ENCODE measurements at regions not wholly inside any gene's neighbourhood (a gene's known extent, or its start where the extent isn't known, plus 50 kb on each side); places are given as distances from the start of the nearest gene placed in this dataset.

DNA sequence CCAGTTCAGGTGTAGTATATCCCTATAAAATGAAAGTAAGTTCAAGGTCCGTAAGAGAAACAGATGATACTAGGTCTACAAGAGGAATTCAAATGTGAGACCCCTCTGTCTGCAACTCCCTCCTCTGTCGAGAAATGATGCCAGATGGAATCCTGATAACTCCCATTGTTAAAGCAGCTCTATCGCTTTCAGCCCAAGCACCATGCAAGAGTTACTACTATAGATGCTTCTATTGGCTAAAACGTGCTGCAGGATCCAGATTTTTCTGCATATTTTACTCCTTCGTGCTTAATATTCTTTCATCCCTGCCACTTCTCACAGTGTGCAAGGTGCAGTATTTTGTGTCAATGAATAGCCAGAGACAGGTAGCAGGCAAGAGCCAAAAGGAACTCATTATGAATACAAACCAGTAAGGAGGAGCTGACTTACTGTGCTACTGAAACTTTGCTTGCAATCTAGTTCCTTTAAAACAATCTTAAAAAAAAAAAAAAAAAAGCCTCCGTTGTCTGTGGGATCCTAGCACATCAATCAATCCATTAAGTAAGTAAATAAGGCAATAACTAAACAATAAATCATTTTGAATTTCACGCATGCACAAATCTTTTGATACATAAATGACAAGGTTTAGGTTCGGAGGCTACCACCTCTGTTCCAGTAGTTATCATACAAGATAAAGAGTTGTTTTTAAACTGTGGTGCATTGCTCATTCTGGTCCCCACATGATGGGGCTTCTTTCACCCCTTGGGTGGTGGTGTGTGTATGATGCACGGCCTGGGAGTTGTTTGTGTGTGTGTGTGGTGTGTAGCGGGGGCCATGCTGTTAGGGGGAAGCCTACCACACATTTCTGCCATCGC lies 151.1 kb upstream of the MPDZ start:
- no peak for DNase-seq

DNA sequence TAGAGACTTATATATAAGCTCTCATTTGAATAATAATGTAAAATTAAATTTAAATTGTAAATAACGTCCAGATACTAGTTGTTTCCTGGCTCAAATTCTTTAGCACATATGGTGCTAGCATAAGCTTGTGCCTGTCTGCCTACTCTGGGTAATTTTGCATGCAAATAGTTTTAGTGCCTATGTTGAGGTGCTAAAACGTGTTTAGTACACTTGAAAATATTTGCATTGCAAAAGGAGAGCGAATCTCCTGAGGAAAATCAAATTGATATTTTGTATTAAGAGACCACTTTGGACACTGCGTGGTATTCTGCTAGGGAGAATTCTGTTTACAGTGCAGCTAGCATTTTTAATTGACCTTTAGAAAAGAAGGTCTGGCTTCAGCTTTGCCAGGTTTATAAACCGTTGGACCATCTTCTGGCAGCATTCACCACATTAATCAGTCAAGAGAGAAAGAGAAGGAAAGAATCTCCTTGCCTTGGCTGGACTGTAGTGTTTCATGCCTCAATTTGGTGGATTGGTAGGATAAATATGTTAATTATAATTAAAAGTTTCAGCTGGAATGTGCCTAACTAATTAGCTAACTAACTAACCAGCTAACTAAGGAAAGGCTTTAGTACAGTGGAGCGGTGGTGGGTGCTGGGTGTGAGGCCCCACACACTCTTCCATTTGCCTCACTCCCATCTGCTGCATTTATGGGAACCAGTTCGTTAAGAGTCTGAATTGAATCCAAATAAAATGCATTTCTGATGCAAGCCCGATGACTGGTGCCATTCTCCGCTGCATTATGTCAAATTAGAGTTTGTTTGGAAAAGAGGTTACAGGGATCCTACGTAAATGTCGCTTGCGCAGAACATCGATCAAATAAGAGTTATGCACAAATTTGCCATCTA lies 150.1 kb upstream of the MPDZ start:
- DNase-seq = no peak

DNA sequence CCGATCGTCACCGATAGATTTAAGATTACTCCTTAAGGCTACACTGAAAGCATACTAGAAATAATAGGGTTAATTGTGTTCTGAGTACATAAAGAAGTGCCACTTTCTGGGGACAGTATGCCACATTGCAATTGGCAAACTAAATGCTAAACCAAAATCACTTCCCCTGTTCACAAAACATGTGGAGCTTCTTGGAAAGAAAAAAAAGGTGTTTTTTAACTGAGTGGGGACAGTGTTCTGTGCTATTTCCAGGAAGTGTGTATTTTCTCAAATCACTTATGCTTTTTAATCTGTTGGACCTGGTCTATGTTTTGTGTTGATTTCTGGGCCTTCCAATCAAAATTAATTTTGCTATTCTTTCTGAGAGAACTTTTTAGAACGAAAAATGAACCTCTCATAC lies 149.3 kb upstream of the MPDZ start:
- DNase-seq = no peak

DNA sequence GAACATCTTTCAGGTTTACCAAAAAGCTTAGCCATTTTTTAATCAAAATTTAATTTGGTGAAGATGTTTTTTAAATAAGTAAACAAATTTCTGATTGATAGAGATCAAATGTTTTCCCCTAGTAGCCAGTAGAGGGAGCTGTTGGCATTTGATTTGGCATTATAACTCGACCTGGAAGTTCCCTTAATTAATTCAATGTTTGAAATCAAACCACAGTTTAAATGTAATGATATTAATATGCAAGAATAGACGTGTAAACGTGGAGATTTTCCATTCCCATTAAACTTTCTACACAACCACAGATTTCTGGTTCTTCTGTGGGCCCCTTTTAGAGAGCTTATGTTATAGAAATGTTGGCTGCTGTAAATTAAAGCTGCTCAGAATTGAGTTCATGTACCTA lies 148.1 kb upstream of the MPDZ start:
- DNase-seq = peak; percentile 18

DNA sequence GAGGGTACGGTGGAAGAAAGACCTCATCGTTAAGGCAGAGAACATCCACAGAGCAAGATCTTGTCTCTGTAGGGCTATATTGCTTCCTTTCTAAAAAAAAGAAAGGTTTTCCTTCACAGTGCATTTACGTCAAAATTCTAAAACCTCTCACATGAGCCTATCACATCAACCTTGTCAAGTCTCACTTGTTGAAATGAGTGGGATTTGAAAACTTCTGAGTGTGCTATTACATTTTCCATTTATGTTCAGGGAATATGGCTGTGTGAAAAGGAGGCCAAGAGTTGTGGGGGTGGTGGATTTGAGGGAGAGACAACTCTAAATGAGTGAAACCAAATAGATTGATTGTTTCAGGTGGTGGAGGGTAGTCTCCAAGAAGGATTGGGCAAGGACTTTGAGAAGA lies 147.1 kb upstream of the MPDZ start:
- DNase-seq = no peak

DNA sequence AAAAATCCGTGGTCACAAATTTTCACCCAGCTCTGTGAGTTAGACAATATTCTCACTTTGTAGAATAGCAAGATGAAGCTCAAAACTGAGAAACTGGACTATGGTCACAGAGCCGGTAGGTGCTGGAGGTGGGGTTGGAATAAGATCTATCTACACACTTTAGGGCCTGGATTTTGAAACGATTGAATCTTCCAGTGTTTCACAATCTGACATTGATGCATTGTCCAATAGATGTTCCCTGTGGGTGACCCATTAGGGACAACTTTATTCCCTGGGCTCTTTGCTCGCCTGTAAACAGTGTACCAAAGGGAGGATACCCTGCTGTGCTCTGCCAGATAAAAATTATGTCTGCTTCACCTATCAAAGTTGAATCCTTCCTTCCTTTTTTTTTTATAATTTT lies 145.4 kb upstream of the MPDZ start:
- no peak for DNase-seq

- no peak for DNase-seq
Observed at GRCh38 chr9:13424204-13424603, 144.7 kb upstream of the MPDZ start.

DNA sequence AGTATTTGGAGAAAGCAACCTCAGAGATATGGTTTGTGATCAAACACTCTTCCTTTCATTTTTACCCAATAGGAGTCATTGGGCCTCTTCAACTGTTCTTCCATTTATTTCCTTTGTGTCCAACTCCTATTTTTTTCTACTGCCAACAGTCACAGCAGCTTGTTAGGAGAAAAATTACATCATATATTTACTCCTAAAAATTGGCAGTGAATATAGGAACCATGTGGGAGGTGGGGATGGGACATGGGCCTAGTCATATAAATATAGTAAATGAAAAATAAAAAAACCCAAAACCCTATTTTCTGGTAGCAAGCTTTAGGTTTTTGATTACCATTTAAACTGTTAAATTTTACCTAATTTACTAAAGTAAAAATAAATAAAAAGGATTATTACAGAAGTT lies 134.9 kb upstream of the MPDZ start:
- no peak for DNase-seq

DNA sequence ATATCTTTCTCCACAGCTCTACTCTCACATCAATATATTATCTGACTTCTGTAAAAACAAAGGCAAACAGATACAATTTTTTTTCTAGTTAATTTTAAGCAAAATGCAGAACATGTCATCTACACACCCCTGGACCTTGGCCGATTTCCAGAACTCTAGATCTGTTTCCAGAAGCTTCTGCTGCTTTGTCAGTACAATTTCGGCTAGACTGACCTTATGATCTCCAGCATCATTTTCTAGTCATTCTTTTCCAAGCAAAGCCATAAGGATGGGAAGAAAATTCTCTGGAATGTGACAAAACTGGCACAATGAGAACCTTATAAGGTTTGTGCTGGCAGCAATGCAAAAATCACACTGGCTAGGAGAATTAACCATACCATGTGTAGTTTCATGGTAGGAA lies 132.8 kb upstream of the MPDZ start:
- DNase-seq = no peak

GRCh38 chr9:13411791-13412190 lies 132.3 kb upstream of the MPDZ start:
- no peak for DNase-seq

DNA sequence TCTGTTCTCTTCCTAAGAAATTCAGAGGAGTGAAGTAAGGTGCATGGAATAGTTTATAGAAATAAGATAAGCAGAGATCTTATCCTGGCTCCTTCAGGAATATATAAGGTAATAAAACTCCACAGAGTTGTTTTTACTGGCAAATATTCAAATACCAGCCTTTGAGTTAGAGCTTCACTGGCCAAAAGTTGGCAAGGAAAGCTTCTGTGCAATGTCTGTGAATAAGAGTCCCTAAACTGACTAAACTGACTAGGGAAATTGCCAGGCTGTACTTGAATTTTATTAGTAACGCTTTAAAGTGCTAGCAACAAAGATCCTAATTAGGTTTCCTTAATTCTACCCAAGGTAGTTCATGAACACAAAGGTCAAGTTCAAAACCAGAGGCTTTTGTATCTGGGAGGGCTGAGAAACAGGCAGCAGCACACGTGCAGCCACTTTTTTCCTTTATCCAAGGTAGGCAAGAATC lies 131.1 kb upstream of the MPDZ start:
- DNase-seq = no peak

GRCh38 chr9:13397661-13398060 lies 118.2 kb upstream of the MPDZ start:
- DNase-seq = no peak

DNA sequence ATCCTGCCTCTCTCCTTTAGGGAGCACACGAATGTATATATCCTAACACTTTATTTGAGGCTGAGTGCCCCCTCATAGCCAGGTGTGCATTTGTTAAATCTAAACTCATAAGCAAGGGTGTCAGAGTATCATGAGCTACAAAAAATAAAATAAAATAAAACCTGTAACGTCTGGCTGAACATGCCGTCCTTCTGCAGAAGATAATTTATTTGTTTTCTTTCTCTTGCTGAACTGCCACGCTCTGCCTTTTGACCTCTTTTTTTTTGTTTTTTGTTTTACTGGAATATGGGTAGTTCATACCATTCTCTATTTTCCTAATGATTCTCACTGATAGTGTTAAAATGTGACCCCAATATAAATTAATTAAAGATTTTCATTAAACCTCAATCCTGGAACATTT lies 117.7 kb upstream of the MPDZ start:
- no peak for DNase-seq

DNA sequence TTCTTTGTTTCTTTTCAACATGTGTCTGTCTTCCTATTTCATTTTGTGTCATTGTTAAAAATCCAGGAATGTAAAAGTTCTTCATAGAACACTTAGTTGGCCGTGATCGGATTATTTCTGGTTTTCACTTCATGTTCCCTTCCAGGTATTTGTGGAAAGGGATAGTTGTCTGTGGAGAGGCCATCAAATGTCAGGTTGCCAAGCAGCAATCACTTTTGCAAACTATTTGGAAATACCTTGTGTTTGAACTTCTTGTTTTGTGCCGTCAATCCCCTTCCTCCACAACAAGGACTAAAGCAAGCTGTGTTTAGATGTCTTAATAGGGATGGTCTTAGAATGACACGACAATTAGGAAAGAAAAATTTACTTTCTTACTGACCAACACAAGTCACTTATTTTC lies 116.9 kb upstream of the MPDZ start:
- no peak for DNase-seq

GRCh38 chr9:13395156-13395555 lies 115.7 kb upstream of the MPDZ start:
- no peak for DNase-seq

DNA sequence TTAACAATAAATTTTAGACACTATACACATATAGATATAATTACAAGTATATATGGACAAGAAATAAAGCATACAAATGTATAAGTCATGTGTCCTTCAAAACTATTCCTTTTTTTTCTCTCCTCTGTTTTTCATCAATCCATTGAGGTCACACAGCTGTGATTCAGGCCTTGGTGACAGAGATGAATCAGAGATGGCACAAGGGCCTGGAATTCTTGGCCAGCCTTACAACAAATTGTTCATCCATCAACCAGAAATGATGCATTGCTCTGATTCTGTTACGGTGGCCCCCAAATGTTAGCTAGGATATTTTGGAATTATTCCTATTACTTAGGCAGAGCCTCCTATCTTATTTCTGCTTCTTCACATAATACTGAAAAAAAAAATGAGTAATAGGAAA lies 108.7 kb upstream of the MPDZ start:
- DNase-seq = no peak

GRCh38 chr9:13387734-13388067 lies 108.2 kb upstream of the MPDZ start:
- no peak for DNase-seq

- no peak for DNase-seq
Observed at GRCh38 chr9:13386935-13387733, 107.6 kb upstream of the MPDZ start.

DNA sequence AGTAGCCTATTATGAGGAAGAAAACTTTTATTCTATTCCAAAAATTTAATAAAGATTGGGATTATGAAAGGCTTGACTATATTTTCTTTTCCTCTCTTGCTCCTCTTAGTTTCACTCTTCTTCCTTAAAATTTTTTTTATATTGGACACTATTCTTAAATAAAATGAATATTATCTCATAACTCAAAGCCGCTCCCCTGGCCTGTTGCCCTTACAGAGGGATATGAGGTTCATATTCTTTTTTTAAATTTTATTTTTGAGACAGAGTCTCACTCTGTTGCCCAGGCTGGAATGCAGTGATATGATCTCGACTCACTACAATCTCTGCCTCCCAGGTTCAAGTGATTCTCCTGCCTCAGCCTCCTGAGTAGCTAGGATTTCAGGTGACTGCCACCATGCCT lies 106.8 kb upstream of the MPDZ start:
- DNase-seq = no peak

GRCh38 chr9:13383855-13384254 lies 104.4 kb upstream of the MPDZ start:
- DNase-seq = no peak

DNA sequence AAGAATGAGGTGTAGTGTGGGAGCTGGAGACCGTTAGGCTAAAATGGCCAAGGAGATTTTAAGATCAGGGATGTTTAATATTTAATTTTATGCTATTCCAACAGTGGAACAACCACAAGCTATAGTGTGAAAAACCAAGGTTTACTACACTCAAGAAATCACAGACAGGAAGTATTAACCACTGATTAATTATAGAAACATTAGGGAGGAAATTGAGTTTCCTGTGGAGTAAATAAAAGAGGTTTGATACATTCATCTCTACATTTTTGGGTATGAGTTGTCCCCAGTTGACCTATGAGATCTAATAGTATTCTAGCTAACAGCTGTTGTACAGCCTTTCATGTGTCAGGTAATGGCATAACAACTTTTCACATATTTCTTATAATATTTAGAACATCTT lies 103.7 kb upstream of the MPDZ start:
- no peak for DNase-seq

DNA sequence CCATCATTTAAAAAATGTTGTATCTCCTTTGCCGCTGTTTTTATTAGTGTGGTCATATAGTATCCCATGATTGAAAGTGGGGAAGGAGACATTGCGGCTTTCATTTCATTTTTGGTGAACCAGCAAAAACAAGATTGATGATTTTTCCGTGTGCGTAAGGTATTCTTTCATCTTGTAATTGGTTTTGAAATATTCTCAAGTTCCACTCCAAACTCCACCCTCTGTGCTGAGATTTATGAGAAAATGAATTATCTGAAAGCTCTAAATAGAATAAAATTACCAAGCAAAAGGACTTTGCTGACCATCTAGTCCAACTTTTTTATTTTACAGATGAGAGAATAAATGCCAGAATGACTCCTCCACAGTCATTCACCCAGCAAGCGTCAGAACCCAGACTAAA lies 103.1 kb upstream of the MPDZ start:
- no peak for DNase-seq

- DNase-seq = no peak
Observed at GRCh38 chr9:13380903-13381302, 101.4 kb upstream of the MPDZ start.

Data from activated CD4-positive, alpha-beta T cell treated with anti-CD3 and anti-CD28 coated beads, Interleukin-10, Interleukin-2, amounts not matched to agents 100 ng/mL and 50 ng/mL, durations not matched to agents 16 hours and 8 hours (primary cell).